ENCODE measurements at regions not wholly inside any gene's neighbourhood (a gene's known extent, or its start where the extent isn't known, plus 50 kb on each side); places are given as distances from the start of the nearest gene placed in this dataset.
"Not testable (repeated sequence)": the region's sequence is repeated elsewhere in the genome, so short reads cannot be mapped to it uniquely, and the experiment has no call there.

GRCh38 chr6:77026341-77026740, 436.9 kb downstream of the HTR1B start:
- ATAC-seq (no peak), DNase-seq (no peak)
- Mint-ChIP-seq H3K9me3 (peaks cover 7% of the 10 kb centered on the region in 2 donors), H3K4me1 (no peaks in the 10 kb centered on the region), H3K27ac (no peak overlapping the region), H3K27me3 (no peaks in the 10 kb centered on the region), H3K4me3 (no peak overlapping the region)

- Mint-ChIP-seq H3K27me3 (no peaks in the 10 kb centered on the region), H3K4me3 (no peak overlapping the region), H3K4me1 (no peaks in the 10 kb centered on the region), H3K9me3 (peaks cover 7% of the 10 kb centered on the region in 2 donors), H3K27ac (no peak overlapping the region)
- DNase-seq, result no peak
- ATAC-seq, result no peak
Observed at GRCh38 chr6:77025736-77026223, 437.5 kb downstream of the HTR1B start.

DNA sequence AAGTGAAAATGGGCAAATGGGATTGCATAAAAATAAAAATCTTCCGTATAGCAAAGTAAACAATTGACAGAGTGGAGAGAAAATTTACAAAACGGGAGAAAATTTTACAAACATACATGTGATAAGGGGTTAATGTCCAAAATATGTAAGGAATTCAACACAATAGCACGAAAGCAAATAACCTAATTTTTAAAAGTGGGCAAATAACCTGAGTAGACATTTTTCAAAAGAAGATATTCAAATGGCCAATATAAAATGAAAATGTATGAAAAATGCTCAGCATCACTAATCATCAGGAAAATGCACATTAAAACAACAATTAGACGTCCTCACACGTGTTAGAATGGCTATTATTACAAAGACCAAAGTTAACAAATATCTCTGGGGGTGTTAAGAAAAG, 441.5 kb downstream of the HTR1B start:
- no peak for ATAC-seq
- Mint-ChIP-seq H3K4me1 (no peaks in the 10 kb centered on the region), H3K4me3 (no peak overlapping the region), H3K27ac (no peak overlapping the region), H3K27me3 (no peaks in the 10 kb centered on the region), H3K9me3 (peaks cover 0 to 11% of the 10 kb centered on the region in 2 donors)
- DNase-seq, result no peak

- DNase-seq, result no peak
- ATAC-seq, result no peak
- H3K27me3 Mint-ChIP-seq, result no peaks in the 10 kb centered on the region
- H3K4me1 Mint-ChIP-seq, result no peaks in the 10 kb centered on the region
- H3K9me3 Mint-ChIP-seq, result peaks cover 0 to 11% of the 10 kb centered on the region in 2 donors
- no peak overlapping the region for H3K4me3 Mint-ChIP-seq
- no peak overlapping the region for H3K27ac Mint-ChIP-seq
Observed at GRCh38 chr6:77021232-77021631, 442.1 kb downstream of the HTR1B start.

GRCh38 chr6:77019081-77019480, 444.2 kb downstream of the HTR1B start:
- DNase-seq, result no peak

GRCh38 chr6:77017537-77017936, 445.8 kb downstream of the HTR1B start:
- H3K9me3 Mint-ChIP-seq, result peaks cover 0 to 17% of the 10 kb centered on the region in 2 donors
- DNase-seq (no peak), ATAC-seq (no peak)
- no peaks in the 10 kb centered on the region for H3K27me3 Mint-ChIP-seq
- H3K27ac Mint-ChIP-seq, result no peak overlapping the region
- no peak overlapping the region for H3K4me3 Mint-ChIP-seq
- H3K4me1 Mint-ChIP-seq, result no peaks in the 10 kb centered on the region

More at GRCh38 chr6:77019081-77019480, 444.2 kb downstream of the HTR1B start:
- H3K4me1 Mint-ChIP-seq, result no peaks in the 10 kb centered on the region
- H3K27me3 Mint-ChIP-seq, result no peaks in the 10 kb centered on the region
- H3K27ac Mint-ChIP-seq, result no peak overlapping the region
- peaks cover 0 to 11% of the 10 kb centered on the region in 2 donors for H3K9me3 Mint-ChIP-seq
- no peak for ATAC-seq
- H3K4me3 Mint-ChIP-seq, result no peak overlapping the region

DNA sequence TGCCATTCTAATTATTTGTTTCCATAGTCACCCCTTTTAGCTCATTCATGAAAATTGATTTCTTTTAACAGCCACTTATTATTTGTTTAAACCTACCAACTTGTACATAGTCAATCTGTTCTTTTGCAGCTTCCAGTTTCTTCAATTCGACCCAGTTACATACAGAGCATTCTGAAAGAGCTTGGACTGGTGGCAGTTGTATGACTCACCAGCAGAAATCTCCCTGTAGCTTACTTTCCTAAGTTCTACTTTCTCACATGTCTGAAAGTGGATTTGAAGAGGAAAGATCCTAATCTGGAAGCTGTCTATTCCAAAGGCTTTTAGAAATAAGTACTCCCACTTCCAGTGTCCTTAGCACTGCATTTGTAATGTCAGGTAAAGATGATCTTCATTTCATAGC, 447.9 kb downstream of the HTR1B start:
- no peaks in the 10 kb centered on the region for H3K4me1 Mint-ChIP-seq
- no peak overlapping the region for H3K4me3 Mint-ChIP-seq
- H3K27me3 Mint-ChIP-seq, result no peaks in the 10 kb centered on the region
- no peak overlapping the region for H3K27ac Mint-ChIP-seq
- DNase-seq (no peak), ATAC-seq (no peak)
- peaks cover 0 to 10% of the 10 kb centered on the region in 2 donors for H3K9me3 Mint-ChIP-seq

- ATAC-seq, result no peak
- H3K27me3 Mint-ChIP-seq, result no peaks in the 10 kb centered on the region
- peaks cover 0 to 10% of the 10 kb centered on the region in 2 donors for H3K9me3 Mint-ChIP-seq
- H3K27ac Mint-ChIP-seq, result no peak overlapping the region
- DNase-seq, result no peak
- H3K4me1 Mint-ChIP-seq, result no peaks in the 10 kb centered on the region
- H3K4me3 Mint-ChIP-seq, result no peak overlapping the region
Observed at GRCh38 chr6:77011929-77012545, 451.3 kb downstream of the HTR1B start.

- peaks cover 0 to 10% of the 10 kb centered on the region in 2 donors for H3K9me3 Mint-ChIP-seq
- no peak for ATAC-seq
Observed at GRCh38 chr6:77010931-77011542, 452.3 kb downstream of the HTR1B start.

GRCh38 chr6:76992553-76992952, 470.7 kb downstream of the HTR1B start:
- DNase-seq (no peak), ATAC-seq (no peak)
- Mint-ChIP-seq H3K27ac (no peak overlapping the region), H3K4me3 (no peak overlapping the region), H3K27me3 (no peaks in the 10 kb centered on the region), H3K9me3 (peaks cover 12 to 36% of the 10 kb centered on the region in 2 donors), H3K4me1 (no peaks in the 10 kb centered on the region)

More at GRCh38 chr6:77010931-77011542, 452.3 kb downstream of the HTR1B start:
- H3K4me3 Mint-ChIP-seq, result no peak overlapping the region
- no peak overlapping the region for H3K27ac Mint-ChIP-seq
- DNase-seq, result no peak
- H3K27me3 Mint-ChIP-seq, result no peaks in the 10 kb centered on the region
- no peaks in the 10 kb centered on the region for H3K4me1 Mint-ChIP-seq

- Mint-ChIP-seq H3K27ac (no peak overlapping the region), H3K4me3 (no peak overlapping the region), H3K9me3 (peaks cover 6 to 21% of the 10 kb centered on the region in 2 donors), H3K4me1 (no peaks in the 10 kb centered on the region), H3K27me3 (no peaks in the 10 kb centered on the region)
- DNase-seq, result no peak
- ATAC-seq, result no peak
Observed at GRCh38 chr6:76984572-76984971, 478.7 kb downstream of the HTR1B start.

- Mint-ChIP-seq H3K4me3 (no peak overlapping the region), H3K4me1 (no peaks in the 10 kb centered on the region), H3K27me3 (no peaks in the 10 kb centered on the region), H3K9me3 (peaks cover 11 to 16% of the 10 kb centered on the region in 2 donors), H3K27ac (no peak overlapping the region)
- no peak for ATAC-seq
- DNase-seq, result no peak
Observed at GRCh38 chr6:76982476-76983199, 480.7 kb downstream of the HTR1B start.

- Mint-ChIP-seq H3K4me3 (no peak overlapping the region), H3K4me1 (no peaks in the 10 kb centered on the region), H3K27me3 (no peaks in the 10 kb centered on the region), H3K27ac (no peak overlapping the region), H3K9me3 (peaks cover 0 to 13% of the 10 kb centered on the region in 2 donors)
- ATAC-seq, result no peak
- DNase-seq, result no peak
Observed at GRCh38 chr6:76972474-76972873, 490.8 kb downstream of the HTR1B start.

DNA sequence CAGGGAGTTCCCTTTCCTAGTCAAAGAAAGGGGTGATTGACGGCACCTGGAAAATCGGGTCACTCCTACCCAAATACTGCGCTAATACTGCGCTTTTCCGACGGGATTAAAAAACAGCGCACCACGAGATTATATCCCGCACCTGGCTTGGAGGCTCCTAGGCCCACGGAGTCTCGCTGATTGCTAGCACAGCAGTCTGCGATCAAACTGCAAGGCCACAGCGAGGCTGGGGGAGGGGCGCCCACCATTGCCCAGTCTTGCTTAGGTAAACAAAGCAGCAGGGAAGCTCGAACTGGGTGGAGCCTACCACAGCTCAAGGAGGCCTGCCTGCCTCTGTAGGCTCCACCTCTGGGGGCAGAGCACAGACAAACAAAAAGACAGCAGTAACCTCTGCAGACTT, 504.1 kb downstream of the HTR1B start:
- not testable (repeated sequence) for H3K27ac Mint-ChIP-seq
- H3K9me3 Mint-ChIP-seq, result peaks cover 6 to 12% of the 10 kb centered on the region in 2 donors

GRCh38 chr6:76942203-76942966, 520.9 kb downstream of the HTR1B start:
- Mint-ChIP-seq H3K9me3 (peaks cover 11 to 14% of the 10 kb centered on the region in 2 donors), H3K27ac (no peak overlapping the region), H3K4me1 (no peaks in the 10 kb centered on the region), H3K4me3 (no peak overlapping the region), H3K27me3 (no peaks in the 10 kb centered on the region)
- DNase-seq (no peak), ATAC-seq (no peak)

More for the DNA sequence above, 504.1 kb downstream of the HTR1B start:
- DNase-seq, ATAC-seq, H3K4me3 Mint-ChIP-seq, H3K4me1 Mint-ChIP-seq, H3K27me3 Mint-ChIP-seq: not testable (repeated sequence)

Data from stimulated activated naive CD8-positive, alpha-beta T cell treated with anti-CD3 and anti-CD28 coated beads, Interleukin-15, amount 100 ng/mL, for 72 hours (primary cell).